ENCODE measurements at regions not wholly inside any gene's neighbourhood (a gene's known extent, or its start where the extent isn't known, plus 50 kb on each side); places are given as distances from the start of the nearest gene placed in this dataset.

- TF ChIP-seq, protein P1, sequence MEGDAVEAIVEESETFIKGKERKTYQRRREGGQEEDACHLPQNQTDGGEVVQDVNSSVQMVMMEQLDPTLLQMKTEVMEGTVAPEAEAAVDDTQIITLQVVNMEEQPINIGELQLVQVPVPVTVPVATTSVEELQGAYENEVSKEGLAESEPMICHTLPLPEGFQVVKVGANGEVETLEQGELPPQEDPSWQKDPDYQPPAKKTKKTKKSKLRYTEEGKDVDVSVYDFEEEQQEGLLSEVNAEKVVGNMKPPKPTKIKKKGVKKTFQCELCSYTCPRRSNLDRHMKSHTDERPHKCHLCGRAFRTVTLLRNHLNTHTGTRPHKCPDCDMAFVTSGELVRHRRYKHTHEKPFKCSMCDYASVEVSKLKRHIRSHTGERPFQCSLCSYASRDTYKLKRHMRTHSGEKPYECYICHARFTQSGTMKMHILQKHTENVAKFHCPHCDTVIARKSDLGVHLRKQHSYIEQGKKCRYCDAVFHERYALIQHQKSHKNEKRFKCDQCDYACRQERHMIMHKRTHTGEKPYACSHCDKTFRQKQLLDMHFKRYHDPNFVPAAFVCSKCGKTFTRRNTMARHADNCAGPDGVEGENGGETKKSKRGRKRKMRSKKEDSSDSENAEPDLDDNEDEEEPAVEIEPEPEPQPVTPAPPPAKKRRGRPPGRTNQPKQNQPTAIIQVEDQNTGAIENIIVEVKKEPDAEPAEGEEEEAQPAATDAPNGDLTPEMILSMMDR (IDR thresholded peaks at IDR 0.05; ENCODE audit: insufficient read depth, low read depth, low read length) = no peak
- TF ChIP-seq EZH2 (IDR thresholded peaks at IDR 0.05; ENCODE audit: insufficient read depth, low read length) = no peak
Observed at GRCh38 chr5:57784121-57784520, 301.5 kb upstream of the ACTBL2 start.
